Mesothelial cell of epicardium (in vitro differentiated cells): ENCODE measurements at regions not wholly inside any gene's neighbourhood (a gene's known extent, or its start where the extent isn't known, plus 50 kb on each side); places are given as distances from the start of the nearest gene placed in this dataset.
A peak's percentile ranks its signal among the peaks of the same experiment; 100 is the strongest.

ENCODE experiments used
- DNase-seq, 2 experiments: peaks; one replicate each; pipeline ENCODE4 v3.0.0; 2021; ENCODE audit warnings: low spot score in 2 of 2; ENCODE audit not compliant: unreplicated experiment in 2 of 2
- H3K27ac Mint-ChIP-seq: 2 replicates; pipeline ENCODE4 v1.8.0; 2021; ENCODE audit warnings: mixed read lengths
- H3K27me3 Mint-ChIP-seq: 2 replicates; pipeline ENCODE4 v1.8.0; 2021; ENCODE audit warnings: low read depth, mixed read lengths
- H3K36me3 Mint-ChIP-seq: 2 replicates; pipeline ENCODE4 v1.8.0; 2021; ENCODE audit warnings: mixed read lengths
- H3K4me1 Mint-ChIP-seq: 2 replicates; pipeline ENCODE4 v1.8.0; 2021; ENCODE audit warnings: mixed read lengths
- H3K4me3 Mint-ChIP-seq: 2 replicates; pipeline ENCODE4 v1.8.0; 2021; ENCODE audit warnings: mild to moderate bottlenecking, moderate library complexity, mixed read lengths
- H3K9me3 Mint-ChIP-seq: 2 replicates; pipeline ENCODE4 v1.8.0; 2021; ENCODE audit warnings: mixed read lengths
- TF ChIP-seq, protein P1 (sequence below): fragments of 200-600 bp; sonication (generic); IDR thresholded peaks from one replicate; pipeline ENCODE4 v1.5.0; 2021; ENCODE audit warnings: antibody characterized with exemption; ENCODE audit not compliant: unreplicated experiment

DNA sequence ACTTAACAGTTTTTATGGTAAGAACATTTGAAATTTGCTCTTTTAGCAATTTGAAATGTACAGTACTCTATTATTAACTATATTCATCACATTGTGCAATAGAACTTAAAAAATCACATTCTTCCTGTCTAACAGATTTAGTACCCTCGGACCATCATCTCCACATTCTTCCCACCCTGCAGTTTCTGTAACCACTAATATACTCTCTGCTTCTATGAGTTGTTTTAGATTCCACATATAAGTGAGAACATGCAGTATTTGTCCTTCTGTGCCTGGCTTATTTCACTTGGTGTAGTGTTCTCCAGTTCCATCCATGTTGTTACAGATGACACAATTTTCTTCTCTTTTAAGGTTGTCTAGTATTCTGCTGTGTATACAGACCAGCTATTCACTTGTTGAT lies 88.9 kb upstream of the SEC61G start:
- no peak overlapping the region for H3K27ac Mint-ChIP-seq
- H3K27me3 Mint-ChIP-seq: no peaks in the 10 kb centered on the region
- peaks cover 29% of the 10 kb centered on the region for H3K9me3 Mint-ChIP-seq
- TF ChIP-seq, protein P1, sequence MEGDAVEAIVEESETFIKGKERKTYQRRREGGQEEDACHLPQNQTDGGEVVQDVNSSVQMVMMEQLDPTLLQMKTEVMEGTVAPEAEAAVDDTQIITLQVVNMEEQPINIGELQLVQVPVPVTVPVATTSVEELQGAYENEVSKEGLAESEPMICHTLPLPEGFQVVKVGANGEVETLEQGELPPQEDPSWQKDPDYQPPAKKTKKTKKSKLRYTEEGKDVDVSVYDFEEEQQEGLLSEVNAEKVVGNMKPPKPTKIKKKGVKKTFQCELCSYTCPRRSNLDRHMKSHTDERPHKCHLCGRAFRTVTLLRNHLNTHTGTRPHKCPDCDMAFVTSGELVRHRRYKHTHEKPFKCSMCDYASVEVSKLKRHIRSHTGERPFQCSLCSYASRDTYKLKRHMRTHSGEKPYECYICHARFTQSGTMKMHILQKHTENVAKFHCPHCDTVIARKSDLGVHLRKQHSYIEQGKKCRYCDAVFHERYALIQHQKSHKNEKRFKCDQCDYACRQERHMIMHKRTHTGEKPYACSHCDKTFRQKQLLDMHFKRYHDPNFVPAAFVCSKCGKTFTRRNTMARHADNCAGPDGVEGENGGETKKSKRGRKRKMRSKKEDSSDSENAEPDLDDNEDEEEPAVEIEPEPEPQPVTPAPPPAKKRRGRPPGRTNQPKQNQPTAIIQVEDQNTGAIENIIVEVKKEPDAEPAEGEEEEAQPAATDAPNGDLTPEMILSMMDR: no peak
- DNase-seq: no peak
- H3K4me3 Mint-ChIP-seq: no peak overlapping the region
- no peaks in the 10 kb centered on the region for H3K36me3 Mint-ChIP-seq
- H3K4me1 Mint-ChIP-seq: no peaks in the 10 kb centered on the region

DNA sequence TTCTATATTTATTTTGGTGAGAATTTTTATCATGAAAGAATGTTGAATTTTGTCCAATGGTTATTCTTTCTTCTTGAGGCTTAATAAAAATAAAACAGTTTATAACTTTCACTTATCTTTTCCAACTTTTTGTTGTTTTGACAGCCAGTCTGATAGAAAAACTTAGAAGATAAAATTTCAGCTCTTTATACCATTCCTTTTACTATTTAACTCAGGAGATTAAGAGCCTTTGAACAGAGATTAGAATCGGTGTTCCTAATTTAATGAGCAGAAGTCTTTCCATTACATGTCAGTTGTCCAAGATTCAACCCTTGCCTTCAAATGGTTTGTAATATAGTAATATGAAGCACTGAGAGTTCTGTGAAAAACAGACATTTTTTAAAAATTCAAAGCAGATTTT lies 97.8 kb upstream of the SEC61G start:
- Mint-ChIP-seq H3K27me3 (peaks cover 27% of the 10 kb centered on the region), H3K27ac (no peak overlapping the region), H3K36me3 (no peaks in the 10 kb centered on the region), H3K4me1 (peaks cover 10% of the 10 kb centered on the region), H3K4me3 (no peak overlapping the region), H3K9me3 (peaks cover 26% of the 10 kb centered on the region)
- no peak for DNase-seq
- TF ChIP-seq, protein P1: no peak

DNA sequence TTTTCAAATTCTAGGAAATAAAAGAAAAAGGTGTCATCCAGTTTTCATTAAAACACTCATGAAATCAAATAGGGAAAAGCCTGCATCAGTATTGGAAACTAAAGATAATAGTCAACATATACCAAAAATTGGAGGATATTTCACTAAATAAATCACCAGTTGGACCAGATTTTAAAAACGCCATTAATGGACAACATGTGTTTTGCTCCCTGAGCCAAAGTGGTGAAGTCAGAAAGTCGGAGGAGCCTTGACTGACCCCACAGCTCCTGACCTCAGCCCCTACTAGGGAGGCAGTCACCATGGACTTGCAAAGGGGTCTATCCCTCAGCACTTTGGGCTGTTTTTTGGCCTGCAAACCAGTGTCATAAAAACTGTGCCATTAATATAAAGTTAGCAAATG lies 98.3 kb upstream of the SEC61G start:
- H3K4me1 Mint-ChIP-seq: peaks cover 10% of the 10 kb centered on the region
- peaks cover 31% of the 10 kb centered on the region for H3K27me3 Mint-ChIP-seq
- H3K27ac Mint-ChIP-seq: no peak overlapping the region
- H3K36me3 Mint-ChIP-seq: no peaks in the 10 kb centered on the region
- no peak overlapping the region for H3K4me3 Mint-ChIP-seq
- H3K9me3 Mint-ChIP-seq: peaks cover 25% of the 10 kb centered on the region
- no peak for DNase-seq
- TF ChIP-seq, protein P1: no peak

DNA sequence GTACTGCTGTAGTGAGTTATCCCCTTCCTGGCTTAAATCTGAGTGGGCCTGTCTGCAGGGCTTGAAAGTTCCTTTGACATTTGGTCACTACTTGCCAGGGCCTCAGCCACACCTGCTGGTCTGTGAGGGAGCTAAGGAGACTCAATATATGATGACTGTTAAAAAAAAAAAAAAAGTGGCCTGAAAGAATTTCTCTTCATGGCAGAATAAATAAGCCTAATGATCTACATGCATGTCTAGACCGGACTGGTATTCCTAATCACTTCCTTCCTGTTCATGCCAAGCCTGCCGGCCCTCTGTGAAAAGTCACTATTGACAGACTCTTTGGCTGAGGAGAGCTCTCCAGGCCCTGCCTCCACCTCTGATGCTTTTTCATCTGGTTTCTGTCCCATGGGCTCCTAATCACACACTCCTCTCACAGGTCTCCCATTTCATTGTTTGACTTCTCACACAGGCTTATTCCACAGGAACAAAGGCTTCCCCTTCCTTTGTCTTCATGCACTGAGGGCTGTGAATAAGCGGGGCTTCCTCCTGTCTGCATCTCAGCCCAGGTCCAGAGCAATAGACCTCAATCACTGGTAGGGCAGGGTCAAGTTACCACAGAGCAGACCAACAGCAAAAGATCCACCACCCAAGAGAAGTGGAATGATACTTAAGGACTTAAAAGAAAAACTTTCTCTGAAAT lies 99.1 kb upstream of the SEC61G start:
- H3K9me3 Mint-ChIP-seq: peaks cover 20% of the 10 kb centered on the region
- peaks cover 10% of the 10 kb centered on the region for H3K4me1 Mint-ChIP-seq
- TF ChIP-seq, protein P1: no peak
- H3K27me3 Mint-ChIP-seq: peaks cover 38% of the 10 kb centered on the region
- no peaks in the 10 kb centered on the region for H3K36me3 Mint-ChIP-seq
- no peak for DNase-seq
- no peak overlapping the region for H3K4me3 Mint-ChIP-seq
- peak overlapping the region; percentile 13 for H3K27ac Mint-ChIP-seq

DNA sequence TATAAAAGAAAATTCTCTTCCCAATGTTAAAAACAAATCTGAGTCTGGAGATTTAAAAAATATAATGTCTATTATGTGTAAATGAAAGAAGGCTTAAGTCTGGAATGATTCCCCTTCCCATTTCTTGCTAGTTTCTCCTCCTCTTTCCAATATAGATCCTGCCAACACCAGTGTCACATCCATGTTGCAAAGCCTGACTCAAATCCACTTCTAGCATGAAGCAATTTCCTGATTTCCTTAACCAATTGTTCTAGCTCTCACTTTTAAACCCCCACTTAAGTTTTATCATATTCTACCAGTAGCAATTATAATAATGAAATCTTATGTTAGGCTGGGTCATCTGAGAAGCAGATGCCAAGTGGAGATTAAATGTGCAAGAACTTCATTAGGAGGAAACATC lies 100.1 kb upstream of the SEC61G start:
- Mint-ChIP-seq H3K4me1 (peaks cover 10% of the 10 kb centered on the region), H3K36me3 (no peaks in the 10 kb centered on the region), H3K4me3 (no peak overlapping the region), H3K27me3 (peaks cover 45% of the 10 kb centered on the region), H3K9me3 (peaks cover 12% of the 10 kb centered on the region), H3K27ac (no peak overlapping the region)
- TF ChIP-seq, protein P1: no peak
- no peak for DNase-seq
